K562 (cell line): ENCODE measurements at regions not wholly inside any gene's neighbourhood (a gene's known extent, or its start where the extent isn't known, plus 50 kb on each side); places are given as distances from the start of the nearest gene placed in this dataset.

ENCODE experiments used
- ATAC-seq: fragments of 200-7000 bp; cut with Tn5 transposase; 3 replicates; pipeline ENCODE4 v1.9.1; 2020; ENCODE audit warnings: moderate library complexity
- BruUV-seq: library from RNA; stranded (reverse); fragments of 400-500 nt; replicated peaks from 2 replicates; lab custom pipeline; 2021; lab: Mats Ljungman, UMichigan
- CTCF ChIA-PET: fragments of 300-600 bp; formaldehyde crosslinking; extraction: SDS; loops from one replicate; lab custom pipeline; 2021; ENCODE audit warnings: low intra/inter-chr PET ratio; lab: Yijun Ruan, JAX
- POLR2A ChIA-PET: fragments of 300-600, 350-650 bp; sonication (Branson Sonifier 250); formaldehyde crosslinking; extraction: SDS; loops from one replicate; lab custom pipeline; 2021; ENCODE audit warnings: antibody characterized with exemption, inconsistent platforms; lab: Yijun Ruan, JAX
- DNase-seq, 4 experiments: peaks; one replicate each; pipeline versions ENCODE4 v3.0.0 to v3.0.0-alpha.2; 2011 to 2018; ENCODE audit warnings: low spot score in 3 of 4, mixed read lengths in 3 of 4; ENCODE audit errors: extremely low read depth in 1 of 4
- FAIRE-seq: peaks from 2 replicates; lab custom pipeline; 2011; peaks lifted over from hg19 to GRCh38; lab: Jason Lieb, UNC
- H2AFZ ChIP-seq: 2 replicates; pipeline ENCODE4 v1.6.0; 2011; ENCODE audit warnings: low read depth, low read length, control low read depth, inconsistent platforms
- H3K27ac ChIP-seq: fragments of 200-600 bp; 3 replicates; pipeline ENCODE4 v1.8.0; 2011; ENCODE audit warnings: low read depth, mild to moderate bottlenecking, control low read depth, inconsistent platforms, low read length, moderate library complexity, mixed read lengths; ENCODE audit errors: extremely low read depth
- H3K27me3 ChIP-seq, 2 experiments: fragments of 300-600 bp in 1 of 2; 2 replicates in 1 of 2; 3 replicates in 1 of 2; pipeline versions ENCODE4 v1.6.0 to v1.8.0; 2011; ENCODE audit warnings: inconsistent platforms in 2 of 2, low read length in 2 of 2, mild to moderate bottlenecking in 1 of 2, mixed read lengths in 1 of 2, moderate library complexity in 1 of 2; ENCODE audit not compliant: control insufficient read depth in 2 of 2, insufficient read depth in 2 of 2
- H3K36me3 ChIP-seq: fragments of 300-600 bp; 3 replicates; pipeline ENCODE4 v1.8.0; 2011; ENCODE audit warnings: mild to moderate bottlenecking, low read length, inconsistent platforms; ENCODE audit not compliant: control insufficient read depth, insufficient read depth
- H3K4me1 ChIP-seq, 2 experiments: fragments of 200-600 bp in 1 of 2; replicated peaks in 1 of 2; 2 replicates in 1 of 2; 3 replicates in 1 of 2; pipeline versions ENCODE4 v1.5.1 to v1.8.0; 2011; ENCODE audit warnings: inconsistent platforms in 2 of 2, low read length in 2 of 2, mild to moderate bottlenecking in 1 of 2, mixed read lengths in 1 of 2, moderate library complexity in 1 of 2; ENCODE audit not compliant: control insufficient read depth in 2 of 2, insufficient read depth in 2 of 2
- H3K4me2 ChIP-seq: 2 replicates; pipeline ENCODE4 v1.6.1; 2011; ENCODE audit warnings: low read length, control low read depth, inconsistent platforms, mixed read lengths; ENCODE audit not compliant: insufficient read depth
- H3K4me3 ChIP-seq: fragments of 200-600 bp; sonication (generic), shearing (Covaris generic); 2 replicates; pipeline ENCODE4 v1.5.1; 2016; ENCODE audit warnings: control low read depth, inconsistent platforms
- H3K79me2 ChIP-seq: fragments of 200-600 bp; 3 replicates; pipeline ENCODE4 v1.8.0; 2011; ENCODE audit warnings: low read length, inconsistent platforms; ENCODE audit not compliant: control insufficient read depth, insufficient read depth
- H3K9ac ChIP-seq, 2 experiments: 2 replicates each; pipeline versions ENCODE4 v1.6.0 to v1.6.1; 2011; ENCODE audit warnings: low read depth in 2 of 2, low read length in 2 of 2, control low read depth in 1 of 2, inconsistent platforms in 1 of 2, mild to moderate bottlenecking in 1 of 2, mixed read lengths in 1 of 2; ENCODE audit not compliant: insufficient read depth in 1 of 2
- H3K9me1 ChIP-seq: one replicate; pipeline ENCODE4 v1.6.0; 2011; ENCODE audit warnings: inconsistent platforms, mild to moderate bottlenecking, low read length, moderate library complexity; ENCODE audit not compliant: control insufficient read depth, insufficient read depth
- H3K9me3 ChIP-seq: replicated peaks from 2 replicates; pipeline ENCODE4 v1.5.1; 2011; ENCODE audit warnings: low read depth, low read length, inconsistent platforms; ENCODE audit not compliant: control insufficient read depth, insufficient read depth
- H4K20me1 ChIP-seq: replicated peaks from 2 replicates; pipeline ENCODE4 v1.6.1; 2011; ENCODE audit warnings: low read length, inconsistent platforms, mixed read lengths; ENCODE audit not compliant: control insufficient read depth, insufficient read depth
- CBFA2T3 ChIP-seq: fragments of 450-650 bp; IDR thresholded peaks from 2 replicates; pipeline ENCODE4 v1.6.1; 2017
- CSDE1 ChIP-seq, 2 experiments: fragments of 450-650 bp; IDR thresholded peaks; 2 replicates each; pipeline ENCODE4 v1.6.1; 2016; ENCODE audit warnings: mild to moderate bottlenecking in 1 of 2
- DACH1 ChIP-seq: fragments of 450-650 bp; IDR thresholded peaks from 2 replicates; pipeline ENCODE4 v1.6.1; 2018; ENCODE audit not compliant: partially characterized antibody
- HDAC8 ChIP-seq: fragments of 450-650 bp; IDR thresholded peaks from 2 replicates; pipeline ENCODE4 v1.6.1; 2016; ENCODE audit warnings: mild to moderate bottlenecking, missing genetic modification characterization, moderate library complexity, missing compliant biosample characterization
- NFXL1 ChIP-seq: fragments of 450-650 bp; formaldehyde crosslinking; IDR thresholded peaks from 2 replicates; pipeline ENCODE4 v1.4.0; 2021; ENCODE audit warnings: mild to moderate bottlenecking
- PTBP1 ChIP-seq: fragments of 200-400 bp; formaldehyde crosslinking; IDR thresholded peaks from 2 replicates; pipeline ENCODE4 v1.6.1; 2017; ENCODE audit warnings: low read depth, low read length
- SMARCE1 ChIP-seq: fragments of 450-650 bp; IDR thresholded peaks from 2 replicates; pipeline ENCODE4 v1.7.1; 2016; ENCODE audit warnings: mild to moderate bottlenecking
- SRSF1 ChIP-seq: fragments of 200-400 bp; formaldehyde crosslinking; IDR thresholded peaks from 2 replicates; pipeline ENCODE4 v1.6.1; 2017; ENCODE audit warnings: mild to moderate bottlenecking, low read depth, low read length, moderate library complexity
- STAG1 ChIP-seq: sonication (generic); formaldehyde crosslinking; IDR thresholded peaks from 2 replicates; pipeline ENCODE4 v1.5.0; 2020; ENCODE audit warnings: missing genetic modification reagents, borderline replicate concordance
- TAL1 ChIP-seq: fragments of 450-650 bp; IDR thresholded peaks from 2 replicates; pipeline ENCODE4 v1.6.1; 2016; ENCODE audit warnings: mild to moderate bottlenecking
- TBP ChIP-seq: optimal IDR thresholded peaks from 2 replicates; pipeline ENCODE3; 2011; ENCODE audit warnings: low read depth, low read length, improper control_type of control experiment
- U2AF2 ChIP-seq: fragments of 200-400 bp; formaldehyde crosslinking; optimal IDR thresholded peaks from 2 replicates; pipeline ENCODE3; 2017; ENCODE audit warnings: low read depth, mild to moderate bottlenecking, low read length
- USF2 ChIP-seq: sonication (generic); formaldehyde crosslinking; IDR thresholded peaks from 2 replicates; pipeline ENCODE4 v1.5.0; 2020; ENCODE audit warnings: missing genetic modification reagents
- ZBTB2 ChIP-seq: fragments of 450-650 bp; IDR thresholded peaks from 2 replicates; pipeline ENCODE4 v1.6.1; 2016; ENCODE audit warnings: antibody characterized with exemption
- ZNF140 ChIP-seq: fragments of 250-450 bp; sonication (Bioruptor Pico); IDR thresholded peaks from 2 replicates; pipeline ENCODE4 v1.8.0; 2021; ENCODE audit warnings: moderate library complexity, mild to moderate bottlenecking, inconsistent platforms
- ZNF398 ChIP-seq: fragments of 250-450 bp; sonication (Bioruptor Pico); IDR thresholded peaks from 2 replicates; pipeline ENCODE4 v1.8.0; 2021; ENCODE audit warnings: moderate library complexity, mild to moderate bottlenecking, inconsistent platforms
- ZNF699 ChIP-seq: fragments of 250-450 bp; sonication (Bioruptor Pico); IDR thresholded peaks from 2 replicates; pipeline ENCODE4 v1.8.0; 2021; ENCODE audit warnings: mild to moderate bottlenecking, moderate library complexity; ENCODE audit not compliant: insufficient replicate concordance
- ZNF77 ChIP-seq: fragments of 250-450 bp; sonication (Bioruptor Pico); IDR thresholded peaks from 2 replicates; pipeline ENCODE4 v1.5.0; 2020
- WGBS: fragments of 100-300 bp; shearing (Covaris generic); methylation state at CpG from one replicate; pipeline ENCODE4 v1.1.6; 2016; ENCODE audit warnings: low coverage, mixed read lengths; ENCODE audit not compliant: insufficient coverage; ENCODE audit errors: missing lambda C conversion rate; 5-methylcytosine and 5-hydroxymethylcytosine counted together
- in situ Hi-C: fragments of 300-500 bp; cut with MboI; formaldehyde crosslinking; loops from 4 replicates; pipeline ENCODE4 v1.15.0; 2018; ENCODE audit warnings: inconsistent platforms, mixed read lengths
- intact Hi-C: fragments of 100-400 bp; cut with micrococcal nuclease; formaldehyde crosslinking; loops from 2 replicates; pipeline ENCODE4 v1.14.2; 2022

- WGBS = 0% methylated on average over 8 of the region's 8 CpGs
- Histone ChIP-seq H4K20me1 (no peaks in the 10 kb centered on the region), H3K4me2 (no peak overlapping the region), H3K9me3 (no peaks in the 10 kb centered on the region), H2AFZ (no peak overlapping the region), H3K9ac (no peak overlapping the region), H3K79me2 (no peaks in the 10 kb centered on the region), H3K27ac (no peak overlapping the region), H3K36me3 (no peaks in the 10 kb centered on the region), H3K9me1 (no peaks in the 10 kb centered on the region), H3K4me1 (no peaks in the 10 kb centered on the region), H3K4me3 (no peak overlapping the region), H3K27me3 (no peaks in the 10 kb centered on the region)
- no TSS peak for BruUV-seq
- intact Hi-C loops = no loop called here
- FAIRE-seq (no peak), DNase-seq (no peak), ATAC-seq (no peak)
- POLR2A ChIA-PET = no interaction called here
- in situ Hi-C loops = no loop called here
- no peak for TF ChIP-seq TAL1
- no peak for TF ChIP-seq SRSF1
- no peak for TF ChIP-seq HDAC8 (tag)
- TF ChIP-seq SMARCE1 = no peak
- no peak for TF ChIP-seq TBP
- no peak for TF ChIP-seq USF2 (CRISPR knock-in tag)
- no peak for TF ChIP-seq STAG1
- TF ChIP-seq CBFA2T3 = no peak
- no peak for TF ChIP-seq ZNF699 (CRISPR knock-in tag)
- no peak for TF ChIP-seq DACH1
- TF ChIP-seq ZNF398 = no peak
- no peak for TF ChIP-seq ZBTB2
- no peak for TF ChIP-seq U2AF2
- TF ChIP-seq NFXL1 (CRISPR knock-in tag) = no peak
- no peak for TF ChIP-seq ZNF77 (CRISPR knock-in tag)
- no peak for TF ChIP-seq CSDE1 (IDR thresholded peaks at IDR 0.05)
- no peak for TF ChIP-seq PTBP1
- TF ChIP-seq ZNF140 (CRISPR knock-in tag) = no peak
- CTCF ChIA-PET = no interaction called here
Measured at GRCh38 chr14:106058342-106058741, 532.0 kb downstream of the TMEM121 start.
